Mucosa of rectum (tissue), 2 donors: ENCODE measurements at regions not wholly inside any gene's neighbourhood (a gene's known extent, or its start where the extent isn't known, plus 50 kb on each side); places are given as distances from the start of the nearest gene placed in this dataset.

ENCODE experiments used
- H3K27ac ChIP-seq, 2 donors: one replicate each; pipeline ENCODE4 v1.7.0; 2013; ENCODE audit warnings: inconsistent platforms in 2 of 2, low read depth in 2 of 2, low read length in 2 of 2
- H3K27me3 ChIP-seq, 2 donors: one replicate each; pipeline ENCODE4 v1.7.0; 2013; ENCODE audit warnings: low read length in 2 of 2; ENCODE audit not compliant: control insufficient read depth in 2 of 2, insufficient read depth in 2 of 2
- H3K36me3 ChIP-seq, 2 donors: one replicate each; pipeline ENCODE4 v1.7.0; 2013; ENCODE audit warnings: low read length in 2 of 2; ENCODE audit not compliant: control insufficient read depth in 2 of 2, insufficient read depth in 2 of 2
- H3K4me1 ChIP-seq, 2 donors: one replicate each; pipeline ENCODE4 v1.7.0; 2013; ENCODE audit warnings: low read length in 2 of 2, mild to moderate bottlenecking in 1 of 2; ENCODE audit not compliant: control insufficient read depth in 2 of 2, insufficient read depth in 2 of 2
- H3K4me3 ChIP-seq, 2 donors: one replicate each; pipeline ENCODE4 v1.7.0; 2013; ENCODE audit warnings: low read length in 2 of 2
- H3K9ac ChIP-seq, 2 donors: one replicate each; pipeline ENCODE4 v1.7.0; 2013; ENCODE audit warnings: low read length in 2 of 2, low read depth in 1 of 2, mild to moderate bottlenecking in 1 of 2
- H3K9me3 ChIP-seq, 2 donors: one replicate each; pipeline ENCODE4 v1.7.0; 2013; ENCODE audit warnings: low read length in 2 of 2; ENCODE audit not compliant: control insufficient read depth in 2 of 2
- donor health status: healthy.
- donor health status: Normal muscosa, but diverticular disease.

- Histone ChIP-seq H3K4me3 (no peak overlapping the region), H3K9me3 (no peaks in the 10 kb centered on the region), H3K27me3 (no peaks in the 10 kb centered on the region), H3K4me1 (no peaks in the 10 kb centered on the region), H3K27ac (no peak overlapping the region), H3K36me3 (no peaks in the 10 kb centered on the region), H3K9ac (no peak overlapping the region)
Measured at GRCh38 chr13:104996022-104996421, 1539.4 kb downstream of the EFNB2 start.

GRCh38 chr13:104993708-104994107 is 1541.8 kb downstream of the EFNB2 start:
- H3K27ac ChIP-seq: no peak overlapping the region
- no peaks in the 10 kb centered on the region for H3K9me3 ChIP-seq
- no peaks in the 10 kb centered on the region for H3K27me3 ChIP-seq
- H3K9ac ChIP-seq: no peak overlapping the region
- no peaks in the 10 kb centered on the region for H3K4me1 ChIP-seq
- no peaks in the 10 kb centered on the region for H3K36me3 ChIP-seq
- no peak overlapping the region for H3K4me3 ChIP-seq

- H3K4me1 ChIP-seq: no peaks in the 10 kb centered on the region
- no peaks in the 10 kb centered on the region for H3K27me3 ChIP-seq
- no peak overlapping the region for H3K9ac ChIP-seq
Measured at GRCh38 chr13:104987621-104988020, 1547.8 kb downstream of the EFNB2 start.

GRCh38 chr13:104984296-104984818 is 1551.1 kb downstream of the EFNB2 start:
- Histone ChIP-seq H3K4me1 (no peaks in the 10 kb centered on the region), H3K36me3 (no peaks in the 10 kb centered on the region), H3K9me3 (no peaks in the 10 kb centered on the region), H3K4me3 (no peak overlapping the region), H3K27me3 (no peaks in the 10 kb centered on the region), H3K9ac (no peak overlapping the region), H3K27ac (no peak overlapping the region)

More at GRCh38 chr13:104987621-104988020, 1547.8 kb downstream of the EFNB2 start:
- no peaks in the 10 kb centered on the region for H3K36me3 ChIP-seq
- no peaks in the 10 kb centered on the region for H3K9me3 ChIP-seq
- H3K27ac ChIP-seq: no peak overlapping the region
- no peak overlapping the region for H3K4me3 ChIP-seq

GRCh38 chr13:104983601-104984000 is 1551.9 kb downstream of the EFNB2 start:
- H3K9me3 ChIP-seq: no peaks in the 10 kb centered on the region
- H3K9ac ChIP-seq: no peak overlapping the region
- H3K27ac ChIP-seq: no peak overlapping the region
- H3K4me1 ChIP-seq: no peaks in the 10 kb centered on the region
- H3K27me3 ChIP-seq: no peaks in the 10 kb centered on the region
- H3K36me3 ChIP-seq: no peaks in the 10 kb centered on the region
- no peak overlapping the region for H3K4me3 ChIP-seq

GRCh38 chr13:104980586-104980985 is 1554.9 kb downstream of the EFNB2 start:
- Histone ChIP-seq H3K36me3 (no peaks in the 10 kb centered on the region), H3K9ac (no peak overlapping the region), H3K27ac (no peak overlapping the region), H3K9me3 (no peaks in the 10 kb centered on the region), H3K4me3 (no peak overlapping the region), H3K4me1 (no peaks in the 10 kb centered on the region), H3K27me3 (no peaks in the 10 kb centered on the region)

- no peaks in the 10 kb centered on the region for H3K36me3 ChIP-seq
- H3K9ac ChIP-seq: no peak overlapping the region
- no peaks in the 10 kb centered on the region for H3K4me1 ChIP-seq
- no peaks in the 10 kb centered on the region for H3K27me3 ChIP-seq
- no peak overlapping the region for H3K27ac ChIP-seq
- H3K4me3 ChIP-seq: no peak overlapping the region
- no peaks in the 10 kb centered on the region for H3K9me3 ChIP-seq
Measured at GRCh38 chr13:104979281-104980030, 1556.0 kb downstream of the EFNB2 start.

- no peaks in the 10 kb centered on the region for H3K9me3 ChIP-seq
- H3K27me3 ChIP-seq: no peaks in the 10 kb centered on the region
- no peaks in the 10 kb centered on the region for H3K4me1 ChIP-seq
- H3K36me3 ChIP-seq: no peaks in the 10 kb centered on the region
- no peak overlapping the region for H3K4me3 ChIP-seq
- H3K27ac ChIP-seq: no peak overlapping the region
- no peak overlapping the region for H3K9ac ChIP-seq
Measured at GRCh38 chr13:104976986-104977385, 1558.5 kb downstream of the EFNB2 start.

- no peaks in the 10 kb centered on the region for H3K27me3 ChIP-seq
- H3K4me3 ChIP-seq: no peak overlapping the region
- H3K27ac ChIP-seq: no peak overlapping the region
- H3K4me1 ChIP-seq: no peaks in the 10 kb centered on the region
- no peaks in the 10 kb centered on the region for H3K36me3 ChIP-seq
- H3K9ac ChIP-seq: no peak overlapping the region
- H3K9me3 ChIP-seq: no peaks in the 10 kb centered on the region
Measured at GRCh38 chr13:104975272-104975671, 1560.2 kb downstream of the EFNB2 start.

- H3K4me1 ChIP-seq: no peaks in the 10 kb centered on the region
- no peak overlapping the region for H3K4me3 ChIP-seq
- no peaks in the 10 kb centered on the region for H3K36me3 ChIP-seq
- no peaks in the 10 kb centered on the region for H3K9me3 ChIP-seq
- no peak overlapping the region for H3K9ac ChIP-seq
- no peaks in the 10 kb centered on the region for H3K27me3 ChIP-seq
- H3K27ac ChIP-seq: no peak overlapping the region
Measured at GRCh38 chr13:104968876-104969275, 1566.6 kb downstream of the EFNB2 start.
